GM19452 (cell line): ENCODE measurements at regions not wholly inside any gene's neighbourhood (a gene's known extent, or its start where the extent isn't known, plus 50 kb on each side); places are given as distances from the start of the nearest gene placed in this dataset.
"Not testable (repeated sequence)": the region's sequence is repeated elsewhere in the genome, so short reads cannot be mapped to it uniquely, and the experiment has no call there.

Experiments
- ATAC-seq: cut with Tn5 transposase; IDR thresholded peaks from one replicate; pipeline ENCODE4 v1.9.1; 2021; ENCODE audit not compliant: unreplicated experiment

DNA sequence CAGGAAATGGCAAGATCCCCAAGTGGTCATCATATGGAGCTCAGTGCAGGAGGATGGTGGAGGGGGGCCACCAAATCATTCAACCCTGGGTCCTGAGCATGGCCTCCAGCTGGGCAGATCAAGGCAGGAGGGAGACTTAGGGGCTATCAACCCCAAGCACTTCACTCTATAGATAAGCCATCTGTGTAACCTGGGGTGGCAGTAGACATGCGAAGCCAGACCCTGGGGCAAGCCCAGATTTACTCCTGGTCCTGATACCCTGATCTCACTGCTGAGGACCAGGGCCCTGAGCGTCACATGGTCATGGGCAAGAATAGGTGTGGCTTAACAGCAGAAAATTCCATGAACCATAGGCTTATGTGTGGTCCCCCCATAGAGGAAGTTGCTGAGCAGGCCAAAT, 173.0 kb upstream of the ADCY1 start:
- no peak for ATAC-seq

DNA sequence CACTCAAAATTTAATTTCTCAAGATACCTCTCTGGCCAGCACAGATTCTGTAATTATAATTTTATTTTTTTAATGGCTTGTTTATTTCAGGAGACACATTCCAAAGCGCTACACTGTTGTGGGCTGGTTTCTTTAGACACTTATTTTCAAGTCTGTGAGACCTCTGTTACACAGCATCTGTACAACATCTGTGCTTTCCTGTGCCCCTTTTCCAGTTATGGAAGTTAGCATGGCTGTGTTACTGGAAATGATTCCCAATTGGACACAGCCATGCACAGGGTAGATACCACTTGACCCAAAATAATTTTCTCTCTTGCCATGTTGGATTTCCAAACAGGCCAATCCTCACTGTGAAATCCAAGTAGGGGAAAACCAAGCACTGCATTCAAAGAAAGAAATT, 172.3 kb upstream of the ADCY1 start:
- no peak for ATAC-seq

- no peak for ATAC-seq
Observed at GRCh38 chr7:45402480-45403218, 171.5 kb upstream of the ADCY1 start.

DNA sequence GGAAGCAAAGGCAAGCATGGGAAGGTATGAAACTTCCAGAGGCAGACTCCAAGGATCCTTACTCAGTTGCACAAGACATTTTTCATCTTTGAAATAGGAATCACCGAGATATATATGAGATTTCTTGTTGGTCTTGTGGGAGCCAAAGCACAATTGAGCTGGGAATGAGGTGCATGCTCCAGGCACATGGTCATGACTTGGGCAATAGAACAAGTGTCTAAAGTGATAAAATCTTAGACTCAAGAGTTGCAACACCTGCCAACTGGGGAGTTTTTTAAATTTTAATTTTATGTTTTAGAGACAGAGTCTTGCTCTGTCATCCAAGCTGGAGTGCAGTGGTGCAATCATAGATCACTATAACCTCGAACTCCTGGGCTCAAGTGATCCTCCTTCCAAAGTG, 169.5 kb upstream of the ADCY1 start:
- no peak for ATAC-seq

DNA sequence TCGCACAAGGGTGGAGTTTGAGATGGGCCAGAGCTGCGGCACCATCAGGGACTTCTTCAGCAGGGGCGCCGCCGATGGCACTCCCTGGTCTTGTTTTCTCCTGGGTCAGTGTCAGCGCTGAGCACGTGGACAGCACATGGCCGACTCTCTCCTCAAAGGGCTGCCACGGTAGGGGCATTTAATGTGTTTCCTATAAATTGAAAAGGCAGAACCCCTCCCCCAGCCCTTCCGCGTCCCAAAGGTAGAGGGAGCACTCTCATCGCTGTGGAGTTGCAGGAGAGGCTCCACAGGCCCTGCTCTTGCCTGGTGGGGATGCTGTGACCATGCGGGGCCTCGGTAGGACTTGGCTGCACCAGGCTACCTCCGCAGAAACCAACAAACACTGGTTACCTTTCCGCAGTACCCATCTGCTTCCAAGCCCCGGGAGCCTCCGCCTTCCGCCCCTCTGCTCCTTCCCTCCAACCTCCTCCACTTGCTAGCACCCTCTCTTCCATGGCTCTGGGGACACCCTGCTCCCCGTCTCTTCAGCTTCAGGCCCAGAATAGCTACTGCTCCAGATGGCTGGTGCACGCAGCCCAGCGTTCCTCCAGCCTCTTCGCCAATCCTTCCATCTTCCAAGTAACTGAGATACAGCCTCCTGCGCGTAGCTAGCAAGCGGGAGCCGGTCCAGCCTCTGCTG, 166.3 kb upstream of the ADCY1 start:
- ATAC-seq, result no peak

DNA sequence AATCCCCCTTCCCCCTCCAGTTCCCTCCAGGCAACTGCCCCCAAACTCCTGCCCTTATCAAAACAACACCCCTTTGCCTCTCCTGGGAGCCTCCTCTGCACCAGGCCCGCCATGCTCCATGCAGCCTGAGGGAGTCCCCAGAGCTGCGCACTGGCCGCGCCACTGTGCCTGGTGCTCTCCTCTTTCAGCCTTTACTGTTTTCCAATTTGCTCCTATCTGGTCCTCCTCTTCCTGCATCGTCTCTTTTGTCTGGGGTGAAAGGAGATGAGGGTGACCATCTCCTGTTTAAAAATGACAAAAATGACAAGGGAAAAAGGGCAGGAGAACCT, 165.8 kb upstream of the ADCY1 start:
- no peak for ATAC-seq

DNA sequence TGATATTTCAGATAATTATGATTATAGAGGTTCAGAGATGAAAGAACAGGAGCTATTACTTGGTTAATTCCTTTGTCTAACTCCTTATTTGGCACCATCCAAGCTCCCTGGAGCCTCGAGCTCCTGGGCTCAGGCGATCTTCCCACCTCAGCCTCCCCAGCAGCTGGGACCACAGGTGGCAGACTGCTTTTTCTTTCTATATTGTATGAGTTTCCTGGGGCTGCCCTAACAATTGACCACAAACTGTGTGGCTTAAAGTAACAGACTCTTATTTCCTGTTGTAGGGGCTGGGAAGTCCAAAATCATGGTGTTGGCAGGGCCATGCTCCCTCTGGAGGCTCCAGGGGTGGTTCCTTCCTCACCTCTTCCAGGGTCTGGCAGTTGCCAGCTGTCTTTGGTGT, 163.3 kb upstream of the ADCY1 start:
- no peak for ATAC-seq

DNA sequence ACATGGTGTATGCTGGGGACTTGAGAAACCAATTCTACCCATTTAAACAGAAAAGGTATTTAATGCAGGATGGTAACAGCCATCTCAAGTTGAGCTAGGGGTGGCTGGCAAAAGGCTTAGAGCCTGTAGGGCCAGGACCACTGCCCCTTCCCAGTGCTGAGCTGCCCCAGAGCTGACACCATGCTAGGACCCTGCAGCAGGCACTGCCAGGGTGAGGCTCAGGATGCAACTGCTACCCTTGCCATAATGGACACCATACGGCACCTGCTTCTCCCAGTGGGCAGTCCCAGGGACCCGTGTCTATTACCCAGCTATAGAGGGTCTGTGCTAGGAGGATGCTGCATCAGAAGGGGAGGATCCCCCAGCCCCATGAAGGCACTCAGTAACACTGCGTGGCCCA, 160.7 kb upstream of the ADCY1 start:
- ATAC-seq, result no peak

DNA sequence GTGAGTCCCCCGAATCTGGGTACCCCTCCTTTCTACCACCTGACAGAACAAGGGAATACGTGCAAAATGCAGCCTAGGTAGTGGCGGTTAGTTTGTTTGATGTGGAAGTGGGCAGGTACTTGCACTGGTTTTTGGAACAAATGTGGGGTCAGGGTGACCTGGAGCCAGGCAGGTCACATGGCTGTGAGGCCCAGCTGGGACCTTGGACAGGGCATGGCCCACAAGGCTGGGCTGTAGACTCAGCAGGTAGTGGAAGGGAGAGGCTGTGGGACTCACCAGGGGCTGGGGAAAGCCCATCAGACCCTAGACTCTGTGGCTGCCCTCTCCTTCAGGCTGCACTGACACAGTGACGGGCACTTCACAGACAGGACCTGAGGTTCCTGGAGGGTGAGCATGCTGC, 159.9 kb upstream of the ADCY1 start:
- no peak for ATAC-seq

DNA sequence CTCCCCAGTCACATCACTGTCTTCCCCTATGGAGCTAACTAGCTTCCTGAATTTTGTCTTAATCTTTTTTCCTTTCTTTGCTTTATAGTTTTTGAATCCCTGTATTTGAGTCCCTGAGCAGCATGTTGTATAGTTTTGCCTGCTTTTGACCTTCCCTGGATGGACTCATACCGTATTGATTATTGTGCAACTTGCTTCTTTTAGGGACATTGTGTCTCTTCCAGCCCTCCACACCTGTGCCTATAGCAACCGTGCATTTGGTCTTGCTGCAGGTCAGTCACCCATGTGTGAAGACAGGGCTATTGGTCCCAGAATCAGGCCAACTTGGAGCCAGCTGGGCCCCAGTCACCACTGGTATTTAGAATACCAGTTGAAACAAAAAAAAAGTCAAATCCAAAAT, 158.9 kb upstream of the ADCY1 start:
- no peak for ATAC-seq

- no peak for ATAC-seq
Observed at GRCh38 chr7:45416846-45417245, 157.3 kb upstream of the ADCY1 start.

- no peak for ATAC-seq
Observed at GRCh38 chr7:45417268-45417667, 156.9 kb upstream of the ADCY1 start.

DNA sequence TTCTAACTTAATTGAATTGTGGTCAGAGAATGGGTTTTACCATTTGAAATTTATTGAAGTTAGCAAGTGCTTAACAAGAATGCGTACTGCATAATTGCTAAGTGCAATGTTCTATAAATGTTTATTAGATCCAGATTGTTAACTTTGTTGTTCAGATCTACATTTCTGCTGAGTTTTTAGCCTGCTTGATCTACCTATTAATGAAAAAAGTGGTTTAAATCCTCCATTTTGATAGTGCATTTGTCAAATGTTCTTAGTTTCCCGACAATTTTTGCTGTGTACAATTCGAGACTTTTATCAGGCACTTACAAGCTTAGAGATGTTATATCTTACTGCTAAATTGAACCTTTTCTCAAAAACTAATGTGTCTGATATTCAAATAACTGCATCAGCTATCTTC, 156.4 kb upstream of the ADCY1 start:
- ATAC-seq, result no peak

- ATAC-seq, result no peak
Observed at GRCh38 chr7:45420843-45421495, 153.2 kb upstream of the ADCY1 start.

- ATAC-seq, result no peak
Observed at GRCh38 chr7:45421806-45422205, 152.4 kb upstream of the ADCY1 start.

GRCh38 chr7:45430397-45430796, 143.8 kb upstream of the ADCY1 start:
- no peak for ATAC-seq

- no peak for ATAC-seq
Observed at GRCh38 chr7:45434167-45434784, 139.9 kb upstream of the ADCY1 start.

DNA sequence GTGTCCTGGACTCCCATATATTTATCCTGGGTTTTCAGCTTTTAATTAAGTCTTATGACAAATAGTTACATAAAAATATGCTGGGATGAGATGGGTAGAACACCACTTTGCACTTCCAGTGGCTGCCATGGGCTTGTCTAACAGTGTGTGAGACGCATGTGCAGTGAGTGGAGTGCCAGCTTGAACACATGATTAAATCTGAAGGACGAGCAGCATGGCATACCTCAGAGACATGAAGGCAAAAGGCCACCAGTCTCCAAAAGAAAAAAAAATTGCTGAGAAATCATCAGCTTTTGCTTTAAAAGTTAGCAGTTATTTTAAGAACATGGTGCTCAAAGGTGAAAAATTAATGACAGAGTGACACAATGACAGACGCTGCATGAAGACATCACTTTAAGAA, 139.0 kb upstream of the ADCY1 start:
- no peak for ATAC-seq

DNA sequence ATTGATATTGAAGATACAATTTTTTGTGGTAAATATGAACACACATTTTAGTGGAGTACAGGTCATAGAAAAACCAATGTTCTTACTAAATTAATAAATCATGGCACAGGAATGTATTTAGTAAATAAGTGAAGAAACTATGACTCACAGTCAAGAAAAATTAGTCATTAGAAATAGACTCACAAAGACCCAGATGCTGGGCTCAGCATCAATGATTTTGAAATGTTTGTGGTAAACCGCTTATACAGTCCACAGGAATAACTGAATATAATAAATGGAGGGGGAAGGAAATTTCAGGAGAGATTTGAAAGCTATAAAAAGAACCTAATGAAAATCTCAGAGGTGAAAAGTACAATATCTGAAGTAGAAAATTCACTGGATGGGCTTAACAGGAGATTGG, 138.3 kb upstream of the ADCY1 start:
- no peak for ATAC-seq

DNA sequence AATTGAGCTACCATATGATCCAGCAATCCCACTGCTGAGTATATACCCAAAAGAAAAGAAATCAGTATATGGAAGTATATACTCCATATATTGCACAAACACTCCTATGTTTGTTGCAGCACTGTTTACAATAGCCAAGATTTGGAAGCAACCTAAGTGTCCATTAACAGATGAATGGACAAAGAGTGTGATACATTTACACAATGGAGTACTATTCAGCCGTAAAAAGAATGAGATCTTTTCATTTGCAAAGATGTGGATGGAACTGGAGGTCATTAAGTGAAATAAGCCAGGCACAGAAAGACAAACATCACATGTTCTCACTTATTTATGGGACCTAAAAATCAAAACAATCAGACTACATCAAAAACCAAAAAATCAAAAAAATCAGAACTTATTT, 133.4 kb upstream of the ADCY1 start:
- ATAC-seq, result not testable (repeated sequence)

GRCh38 chr7:45443263-45443662, 130.9 kb upstream of the ADCY1 start:
- no peak for ATAC-seq
